ENCODE measurements at regions not wholly inside any gene's neighbourhood (a gene's known extent, or its start where the extent isn't known, plus 50 kb on each side); places are given as distances from the start of the nearest gene placed in this dataset.
"Not testable (repeated sequence)": the region's sequence is repeated elsewhere in the genome, so short reads cannot be mapped to it uniquely, and the experiment has no call there.

DNA sequence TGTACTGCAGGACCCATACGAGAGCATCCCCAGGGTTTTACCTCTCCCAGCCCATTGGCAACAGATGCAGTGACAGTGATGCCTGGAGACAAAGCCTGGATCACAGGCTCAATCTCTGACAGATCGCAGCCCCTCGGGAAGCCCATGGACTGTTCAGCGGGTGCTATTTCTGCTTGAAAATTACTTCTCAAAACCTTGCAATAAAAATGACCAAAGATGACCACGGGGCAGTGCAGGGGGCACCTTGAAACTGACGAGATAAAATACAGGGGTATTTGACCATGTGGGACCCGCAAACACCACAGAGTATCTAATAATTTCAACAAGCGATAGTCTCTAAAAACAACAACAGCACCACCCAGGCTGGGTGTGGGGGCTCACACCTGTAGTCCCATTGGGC lies 118.3 kb downstream of the C16orf95 start:
- no peak for DNase-seq

DNA sequence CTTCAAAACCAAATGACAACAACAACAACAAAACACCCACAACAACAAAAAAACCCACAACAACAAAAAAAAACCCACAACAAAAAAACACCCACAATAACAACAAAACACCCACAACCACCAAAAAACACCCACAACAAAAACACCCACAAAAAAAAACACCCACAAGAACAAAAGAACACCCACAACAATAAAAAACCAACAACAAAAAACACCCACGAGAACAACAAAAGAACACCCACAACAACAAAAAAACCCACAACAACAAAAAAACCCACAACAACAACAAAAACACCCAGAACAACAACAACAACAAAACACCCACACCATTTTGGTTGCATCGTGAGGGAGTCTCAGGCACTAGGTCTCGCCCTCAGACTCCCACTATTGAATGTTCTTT lies 117.8 kb downstream of the C16orf95 start:
- no peak for DNase-seq

- DNase-seq, result no peak
Measured at GRCh38 chr16:87199901-87200300, 117.3 kb downstream of the C16orf95 start.

- no peak for DNase-seq
Measured at GRCh38 chr16:87200637-87201036, 116.6 kb downstream of the C16orf95 start.

DNA sequence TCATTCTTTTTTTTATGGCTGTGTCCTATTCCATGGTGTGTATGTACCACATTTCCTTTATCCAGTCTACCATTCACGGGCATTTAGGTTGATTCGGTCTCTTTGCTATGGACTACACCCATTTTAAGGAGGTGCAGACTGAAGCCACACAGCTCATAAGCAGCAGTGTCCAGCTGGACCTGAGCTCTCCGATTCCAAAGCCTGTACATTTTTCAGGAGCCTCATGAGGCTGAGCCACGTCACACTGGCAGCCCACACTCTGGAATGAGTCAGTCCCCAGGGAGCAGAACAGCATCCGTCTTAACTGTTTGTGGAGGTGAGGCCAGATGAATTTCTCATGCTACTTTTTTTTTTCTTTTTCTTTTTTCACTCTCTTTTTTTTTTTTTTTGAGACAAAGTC lies 116.1 kb downstream of the C16orf95 start:
- DNase-seq, result no peak

GRCh38 chr16:87201790-87202189 lies 115.4 kb downstream of the C16orf95 start:
- DNase-seq, result no peak

GRCh38 chr16:87202346-87202745 lies 114.8 kb downstream of the C16orf95 start:
- DNase-seq, result no peak

- no peak for DNase-seq
Measured at GRCh38 chr16:87203060-87203656, 114.0 kb downstream of the C16orf95 start.

DNA sequence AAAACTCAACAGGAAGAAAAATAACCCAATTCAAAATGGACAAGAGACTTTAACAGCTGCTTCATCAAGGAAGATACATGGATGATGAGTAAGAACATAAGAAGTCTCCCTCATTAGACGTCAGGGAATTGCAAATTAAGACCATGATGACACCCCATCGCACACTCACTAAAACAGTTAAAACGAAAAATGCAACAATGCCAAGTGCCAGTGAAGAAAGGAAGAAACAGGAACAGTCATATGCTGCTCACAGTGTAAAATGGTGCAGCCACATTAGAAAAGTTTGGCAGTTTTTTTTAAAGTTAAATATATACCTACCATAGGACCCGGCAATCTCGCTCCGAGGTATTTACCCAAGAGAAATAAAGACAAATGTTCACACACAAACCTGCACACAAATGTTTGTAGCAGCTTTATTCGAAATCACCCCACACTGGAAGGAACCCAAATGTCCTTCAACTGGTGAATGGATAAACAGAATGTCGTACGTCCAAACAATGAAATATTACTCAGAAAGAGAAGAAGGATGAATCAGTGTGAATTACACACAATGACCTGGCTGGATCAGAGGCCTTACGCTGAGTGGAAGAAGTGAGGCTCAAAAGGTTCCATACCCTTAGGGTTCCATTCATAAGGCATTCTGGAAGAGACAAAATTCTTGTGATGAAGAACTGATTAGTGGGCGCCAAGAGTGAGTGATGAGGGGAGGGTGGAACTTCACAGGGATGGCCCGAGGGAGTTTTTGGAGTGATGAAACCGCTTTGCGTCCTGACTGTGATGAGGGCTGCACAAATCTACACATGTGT lies 110.3 kb downstream of the C16orf95 start:
- no peak for DNase-seq

DNA sequence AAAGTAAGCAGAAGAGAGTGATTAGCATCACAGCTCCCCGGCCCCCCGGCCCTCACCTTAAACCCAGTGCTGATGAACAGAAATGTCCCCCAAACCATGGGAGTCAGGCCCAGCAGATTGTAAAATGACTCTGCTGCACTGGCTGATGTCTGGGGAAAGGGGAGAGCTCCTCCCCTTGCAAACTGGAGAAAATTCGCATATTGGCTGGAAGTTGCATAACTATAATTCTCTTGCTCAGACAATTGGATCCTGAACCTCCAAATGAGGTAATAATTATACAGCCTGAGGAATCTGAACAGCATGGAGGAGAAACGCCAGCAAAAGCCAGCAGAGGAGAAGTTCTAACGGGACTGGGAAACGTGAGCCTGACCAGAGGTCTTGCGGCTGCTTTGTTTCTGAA lies 109.7 kb downstream of the C16orf95 start:
- DNase-seq, result no peak

DNA sequence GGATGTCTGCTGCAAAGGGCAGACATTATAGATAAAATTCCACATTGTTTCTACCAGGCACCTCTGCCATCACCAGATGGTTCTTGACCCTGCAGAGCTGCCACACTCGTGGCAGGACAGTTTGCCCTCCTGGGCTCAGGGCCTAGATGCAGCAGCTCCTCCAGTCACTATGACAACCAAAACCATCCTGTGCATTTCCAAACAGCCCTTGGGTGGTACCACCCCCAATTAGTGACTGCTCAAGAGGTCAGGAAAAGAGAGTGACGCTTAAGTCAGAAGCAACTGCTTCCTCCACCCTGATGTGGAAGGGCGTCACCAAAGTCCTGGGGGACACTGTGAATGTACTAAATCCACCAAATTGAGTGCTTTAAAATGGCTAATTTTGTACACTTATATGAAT lies 109.2 kb downstream of the C16orf95 start:
- DNase-seq, result no peak

DNA sequence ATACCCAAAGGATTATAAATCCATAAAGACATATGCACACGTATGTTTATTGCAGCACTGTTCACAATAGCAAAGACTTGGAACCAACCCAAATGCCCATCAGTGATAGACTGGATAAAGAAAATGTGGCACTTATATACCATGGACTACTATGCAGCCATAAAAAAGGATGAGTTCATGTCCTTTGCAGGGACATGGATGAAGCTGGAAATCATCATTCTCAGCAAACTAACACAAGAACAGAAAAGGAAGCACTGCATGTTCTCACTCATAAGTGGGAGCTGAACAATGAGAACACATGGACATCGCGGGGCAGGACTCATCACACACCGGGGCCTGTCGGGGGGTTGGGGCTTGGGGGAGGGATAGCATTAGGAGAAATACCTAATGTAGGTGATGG lies 108.2 kb downstream of the C16orf95 start:
- DNase-seq, result not testable (repeated sequence)

- DNase-seq, result no peak
Measured at GRCh38 chr16:87209808-87210512, 107.2 kb downstream of the C16orf95 start.

DNA sequence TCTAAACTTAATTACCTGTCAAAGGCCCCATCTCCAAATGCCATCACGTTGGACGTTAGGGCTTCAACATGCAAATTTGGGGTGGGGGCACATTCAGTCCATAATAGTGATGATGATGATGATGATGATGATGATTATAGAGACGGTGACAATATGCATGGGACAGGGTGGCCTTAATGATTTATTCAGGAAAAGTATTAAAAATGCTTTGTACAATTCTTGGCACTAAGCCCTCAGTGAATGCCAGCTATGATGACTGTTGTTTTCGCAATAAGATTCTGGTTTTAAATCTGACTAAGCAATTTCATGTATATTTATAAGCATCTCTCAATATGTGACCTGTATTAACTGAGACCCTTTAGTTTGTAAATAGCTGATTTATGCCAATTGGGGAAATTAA lies 106.3 kb downstream of the C16orf95 start:
- no peak for DNase-seq

DNA sequence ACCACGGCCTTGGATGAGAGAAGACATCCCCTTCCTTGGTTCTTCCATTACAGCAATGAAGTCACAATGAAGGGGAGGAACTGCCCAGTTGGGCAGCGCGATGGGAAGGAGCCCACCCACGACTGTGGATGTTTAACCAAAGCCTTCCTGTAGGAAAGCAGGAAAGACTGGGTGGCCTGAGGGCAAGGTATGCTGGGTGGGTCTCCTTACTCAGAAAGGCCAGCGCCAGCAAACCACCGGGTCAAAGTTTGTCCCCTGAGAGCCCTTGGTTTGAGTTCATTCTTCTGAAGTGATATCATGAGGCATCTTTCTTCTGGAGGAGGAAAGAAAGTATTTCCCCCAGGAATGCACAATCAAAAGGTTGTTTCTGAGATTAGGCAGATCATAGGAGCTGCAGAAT lies 105.2 kb downstream of the C16orf95 start:
- DNase-seq, result no peak

- DNase-seq, result no peak
Measured at GRCh38 chr16:87213536-87213935, 103.7 kb downstream of the C16orf95 start.

DNA sequence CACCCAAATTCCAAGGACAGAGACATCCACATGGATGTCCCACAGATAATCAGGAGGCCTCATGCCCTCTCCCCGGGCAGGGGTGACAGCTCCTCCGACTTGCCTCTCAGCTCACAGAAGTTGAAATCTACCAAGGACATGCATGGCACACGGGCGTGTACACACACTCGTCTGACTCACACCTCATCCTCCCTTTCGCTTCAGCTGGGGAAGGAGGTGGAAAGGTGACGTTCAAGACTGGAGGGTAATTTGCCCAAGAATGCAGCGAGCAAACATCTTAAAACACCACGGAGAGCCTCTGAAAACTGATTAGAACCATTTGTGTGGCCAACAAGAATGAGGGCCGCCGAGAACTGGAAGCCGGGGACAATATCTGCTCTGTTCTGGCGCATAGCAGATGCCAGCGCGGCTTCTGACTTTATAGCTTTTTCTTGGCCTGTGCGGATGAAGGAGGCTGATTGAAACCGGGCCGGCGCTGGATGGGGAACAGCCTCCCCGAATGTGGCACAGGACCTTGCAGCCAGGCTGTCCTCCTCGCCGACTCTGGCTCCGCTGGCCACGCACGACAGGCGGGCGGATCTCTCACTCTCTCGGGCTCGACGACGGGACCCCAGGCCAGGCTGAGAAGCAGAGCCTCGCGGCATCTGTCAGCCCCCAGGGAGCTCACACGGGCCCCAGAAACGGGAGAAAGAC lies 100.9 kb downstream of the C16orf95 start:
- no peak for DNase-seq

GRCh38 chr16:87216841-87217275 lies 100.3 kb downstream of the C16orf95 start:
- DNase-seq, result no peak

DNA sequence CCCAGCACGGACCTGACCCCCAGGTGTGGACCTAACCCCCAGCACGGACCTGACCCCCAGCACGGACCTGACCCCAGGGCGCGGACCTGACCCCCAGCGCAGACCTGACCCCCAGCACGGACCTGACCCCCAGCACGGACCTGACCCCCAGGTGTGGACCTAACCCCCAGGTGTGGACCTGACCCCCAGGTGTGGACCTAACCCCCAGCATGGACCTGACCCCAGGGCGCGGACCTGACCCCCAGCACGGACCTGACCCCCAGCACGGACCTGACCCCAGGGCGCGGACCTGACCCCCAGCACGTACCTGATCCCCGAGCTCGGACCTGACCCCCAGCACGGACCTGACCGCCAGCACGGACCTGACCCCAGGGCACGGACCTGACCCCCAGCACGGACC lies 99.4 kb downstream of the C16orf95 start:
- DNase-seq, result not testable (repeated sequence)

DNA sequence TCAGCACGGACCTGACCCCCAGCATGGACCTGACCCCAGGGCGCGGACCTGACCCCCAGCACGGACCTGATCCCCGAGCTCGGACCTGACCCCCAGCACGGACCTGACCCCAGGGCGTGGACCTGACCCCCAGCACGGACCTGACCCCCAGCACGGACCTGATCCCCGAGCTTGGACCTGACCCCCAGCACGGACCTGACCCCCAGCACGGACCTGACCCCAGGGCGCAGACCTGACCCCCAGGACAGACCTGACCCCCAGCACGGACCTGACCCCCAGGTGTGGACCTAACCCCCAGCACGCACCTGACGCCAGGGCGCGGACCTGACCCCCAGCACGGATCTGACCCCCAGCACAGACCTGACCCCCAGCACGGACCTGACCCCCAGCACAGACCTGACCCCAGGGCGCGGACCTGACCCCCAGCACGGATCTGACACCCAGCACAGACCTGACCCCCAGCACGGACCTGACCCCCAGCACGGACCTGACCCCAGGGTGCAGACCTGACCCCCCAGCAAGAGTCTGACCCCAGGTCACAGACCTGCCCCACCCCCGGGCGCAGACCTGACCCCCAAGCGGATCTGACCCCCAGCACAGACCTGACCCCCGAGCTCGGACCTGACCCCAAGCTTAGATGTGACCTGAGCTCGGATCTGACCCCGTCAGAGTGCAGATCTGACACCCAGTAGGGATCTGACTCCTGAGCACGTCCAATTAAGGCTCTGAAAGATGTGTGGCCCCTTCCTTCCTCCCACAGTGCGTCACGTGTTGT lies 98.7 kb downstream of the C16orf95 start:
- DNase-seq, result no peak

DNA sequence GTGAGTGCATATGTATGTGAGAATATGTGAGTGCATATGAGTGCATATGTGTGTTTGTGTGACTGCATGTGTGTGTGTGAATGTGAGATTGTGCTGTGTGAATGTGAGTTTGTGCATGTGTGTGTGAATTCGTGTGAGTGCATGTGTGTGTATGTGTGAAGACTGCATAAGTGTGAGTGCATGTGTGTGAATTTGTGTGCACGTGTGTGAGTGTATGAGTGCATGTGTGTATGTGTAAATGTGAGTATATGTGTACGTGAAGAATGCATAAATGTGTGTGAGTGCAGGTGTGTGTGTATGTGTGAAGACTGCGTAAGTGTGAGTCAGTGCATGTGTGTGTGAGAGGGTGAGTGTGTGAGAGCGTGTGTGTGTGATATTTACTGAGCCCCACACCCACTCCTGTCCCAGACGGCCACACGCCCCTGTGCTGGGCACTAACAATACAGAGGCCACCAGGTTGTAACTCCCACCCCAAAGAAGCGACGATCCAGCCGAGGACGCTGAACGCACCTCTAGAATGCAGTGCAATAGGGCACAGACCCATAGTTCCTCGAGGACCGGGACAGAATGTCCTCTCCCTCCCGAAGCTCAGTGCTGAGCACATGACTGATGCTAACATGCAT lies 97.8 kb downstream of the C16orf95 start:
- no peak for DNase-seq

GRCh38 chr16:87221633-87222032 lies 95.6 kb downstream of the C16orf95 start:
- no peak for DNase-seq

Measured in NCI-H1105 (cell line).